ENCODE measurements at regions not wholly inside any gene's neighbourhood (a gene's known extent, or its start where the extent isn't known, plus 50 kb on each side); places are given as distances from the start of the nearest gene placed in this dataset.
"Not testable (repeated sequence)": the region's sequence is repeated elsewhere in the genome, so short reads cannot be mapped to it uniquely, and the experiment has no call there.

- DNase-seq (ENCODE audit: low read depth) = no peak
Measured at GRCh38 chr11:23866641-23867040, 630.2 kb upstream of the LUZP2 start.

GRCh38 chr11:23869671-23870070 is 627.2 kb upstream of the LUZP2 start:
- no peak for DNase-seq (ENCODE audit: low read depth)

GRCh38 chr11:23873406-23873805 is 623.4 kb upstream of the LUZP2 start:
- no peak for DNase-seq (ENCODE audit: low read depth)

GRCh38 chr11:23875176-23875850 is 621.5 kb upstream of the LUZP2 start:
- peak; percentile 15 for DNase-seq (ENCODE audit: low read depth)

- DNase-seq (ENCODE audit: low read depth) = not testable (repeated sequence)
Measured at GRCh38 chr11:23883426-23884048, 613.3 kb upstream of the LUZP2 start.

- DNase-seq (ENCODE audit: low read depth) = peak; percentile 24
Measured at GRCh38 chr11:23884341-23884740, 612.5 kb upstream of the LUZP2 start.

- DNase-seq (ENCODE audit: low read depth) = peak; percentile 2
Measured at GRCh38 chr11:23885801-23886200, 611.1 kb upstream of the LUZP2 start.

GRCh38 chr11:23887122-23887521 is 609.7 kb upstream of the LUZP2 start:
- not testable (repeated sequence) for DNase-seq (ENCODE audit: low read depth)

- DNase-seq (ENCODE audit: low read depth) = no peak
Measured at GRCh38 chr11:23893126-23893525, 603.7 kb upstream of the LUZP2 start.

- peak; percentile 83 for DNase-seq (ENCODE audit: low read depth)
Measured at GRCh38 chr11:23897453-23898286, 599.2 kb upstream of the LUZP2 start.

GRCh38 chr11:23903044-23903704 is 593.7 kb upstream of the LUZP2 start:
- peak; percentile 60 for DNase-seq (ENCODE audit: low read depth)

- peak; percentile 58 for DNase-seq (ENCODE audit: low read depth)
Measured at GRCh38 chr11:23919455-23919854, 577.4 kb upstream of the LUZP2 start.

GRCh38 chr11:23923357-23923756 is 573.5 kb upstream of the LUZP2 start:
- no peak for DNase-seq (ENCODE audit: low read depth)

- no peak for DNase-seq (ENCODE audit: low read depth)
Measured at GRCh38 chr11:23924226-23924625, 572.6 kb upstream of the LUZP2 start.

- DNase-seq (ENCODE audit: low read depth) = no peak
Measured at GRCh38 chr11:23931443-23931842, 565.4 kb upstream of the LUZP2 start.

- DNase-seq (ENCODE audit: low read depth) = no peak
Measured at GRCh38 chr11:23932485-23932898, 564.4 kb upstream of the LUZP2 start.

- DNase-seq (ENCODE audit: low read depth) = no peak
Measured at GRCh38 chr11:23933721-23934120, 563.1 kb upstream of the LUZP2 start.

- DNase-seq (ENCODE audit: low read depth) = not testable (repeated sequence)
Measured at GRCh38 chr11:23934671-23935270, 562.1 kb upstream of the LUZP2 start.

GRCh38 chr11:23942117-23942815 is 554.6 kb upstream of the LUZP2 start:
- DNase-seq (ENCODE audit: low read depth) = not testable (repeated sequence)

- no peak for DNase-seq (ENCODE audit: low read depth)
Measured at GRCh38 chr11:23944923-23945322, 551.9 kb upstream of the LUZP2 start.

GRCh38 chr11:23947883-23948282 is 549.0 kb upstream of the LUZP2 start:
- DNase-seq (ENCODE audit: low read depth) = no peak

Data from fibroblast of gingiva (primary cell).